HCT116 (cell line): ENCODE measurements at regions not wholly inside any gene's neighbourhood (a gene's known extent, or its start where the extent isn't known, plus 50 kb on each side); places are given as distances from the start of the nearest gene placed in this dataset.

ENCODE experiments used
- ATAC-seq: fragments of 200-7000 bp; cut with Tn5 transposase; 2 replicates; pipeline ENCODE4 v1.9.1; 2020; ENCODE audit warnings: mild to moderate bottlenecking, moderate library complexity
- BruUV-seq: library from RNA; stranded (reverse); fragments of 400-500 nt; replicated peaks from 2 replicates; lab custom pipeline; 2021; lab: Mats Ljungman, UMichigan
- CTCF ChIA-PET: fragments of 300-600 bp; sonication (Branson Sonifier 250); formaldehyde crosslinking; loops from one replicate; lab custom pipeline; 2021; ENCODE audit warnings: antibody characterized with exemption; lab: Charles Lee
- POLR2A ChIA-PET: fragments of 300-600, 350-600 bp; sonication (Branson Sonifier 250); formaldehyde crosslinking; loops from one replicate; lab custom pipeline; 2021; ENCODE audit warnings: antibody characterized with exemption; lab: Charles Lee
- RAD21 ChIA-PET, 2 experiments: fragments of 300-600 bp; sonication (Branson Sonifier 250); formaldehyde crosslinking; loops; one replicate each; lab custom pipeline; 2023; ENCODE audit warnings: low total read pairs in 2 of 2; ENCODE audit not compliant: uncharacterized antibody in 2 of 2, unreplicated experiment in 2 of 2, low non-redundant PET in 1 of 2; lab: Charles Lee
- DNase-seq: peaks from one replicate; pipeline ENCODE4 v3.0.0-alpha.2; 2010; ENCODE audit warnings: low read depth, low spot score
- H2AFZ ChIP-seq: fragments of 200-600 bp; shearing (Covaris generic), sonication (generic); 2 replicates; pipeline ENCODE4 v1.6.1; 2017; ENCODE audit warnings: low read depth, mixed run types, mixed read lengths, antibody characterized with exemption, low read length; ENCODE audit not compliant: poor library complexity, severe bottlenecking
- H3K27ac ChIP-seq: 2 replicates; pipeline ENCODE4 v1.5.1; 2012; ENCODE audit warnings: low read depth, low read length
- H3K27me3 ChIP-seq: fragments of 200-600 bp; sonication (generic); 2 replicates; pipeline ENCODE4 v1.6.1; 2016; ENCODE audit warnings: mixed run types, low read length, mixed read lengths; ENCODE audit not compliant: insufficient read depth
- H3K36me3 ChIP-seq, 2 experiments: fragments of 200-500 bp in 1 of 2; fragments of 200-600 bp in 1 of 2; sonication (Bioruptor generic) in 1 of 2; sonication (generic) in 1 of 2; 2 replicates each; pipeline versions ENCODE4 v1.5.1 to v1.6.1; 2014 to 2016; ENCODE audit warnings: low read length in 2 of 2, inconsistent platforms in 1 of 2, mixed read lengths in 1 of 2, mixed run types in 1 of 2; ENCODE audit not compliant: insufficient read depth in 2 of 2, control insufficient read depth in 1 of 2
- H3K4me1 ChIP-seq, 2 experiments: fragments of 200-600 bp in 1 of 2; sonication (generic) in 1 of 2; 2 replicates each; pipeline versions ENCODE4 v1.5.1 to v1.6.1; 2012 to 2017; ENCODE audit warnings: low read length in 2 of 2, inconsistent platforms in 1 of 2, mild to moderate bottlenecking in 1 of 2, mixed read lengths in 1 of 2, mixed run types in 1 of 2, moderate library complexity in 1 of 2; ENCODE audit not compliant: insufficient read depth in 2 of 2, control insufficient read depth in 1 of 2
- H3K4me2 ChIP-seq: fragments of 200-600 bp; sonication (generic); 2 replicates; pipeline ENCODE4 v1.6.1; 2017; ENCODE audit warnings: mixed run types, low read length, mixed read lengths
- H3K4me3 ChIP-seq, 2 experiments: fragments of 200-600 bp in 1 of 2; sonication (generic) in 1 of 2; replicated peaks in 1 of 2; 2 replicates each; pipeline ENCODE4 v1.5.1; 2011 to 2016; ENCODE audit warnings: low read length in 2 of 2, control low read depth in 1 of 2, low read depth in 1 of 2, mild to moderate bottlenecking in 1 of 2, mixed read lengths in 1 of 2, mixed run types in 1 of 2
- H3K79me2 ChIP-seq: fragments of 200-600 bp; sonication (generic); 2 replicates; pipeline ENCODE4 v1.6.1; 2017; ENCODE audit warnings: mild to moderate bottlenecking, mixed run types, low read length, moderate library complexity, mixed read lengths; ENCODE audit not compliant: insufficient read depth
- H3K9ac ChIP-seq: fragments of 200-600 bp; sonication (generic); 2 replicates; pipeline ENCODE4 v1.6.1; 2016; ENCODE audit warnings: low read length, mixed read lengths
- H3K9me2 ChIP-seq: fragments of 200-600 bp; sonication (generic), shearing (Covaris generic); 2 replicates; pipeline ENCODE4 v1.6.1; 2017; ENCODE audit warnings: mixed run types, mild to moderate bottlenecking, moderate library complexity; ENCODE audit not compliant: insufficient read depth
- H3K9me3 ChIP-seq, 2 experiments: fragments of 200-500 bp in 1 of 2; fragments of 200-600 bp in 1 of 2; sonication (Bioruptor generic) in 1 of 2; sonication (generic) in 1 of 2; 2 replicates each; pipeline ENCODE4 v1.6.1; 2014 to 2017; ENCODE audit warnings: low read length in 2 of 2, mixed read lengths in 2 of 2, inconsistent platforms in 1 of 2, low read depth in 1 of 2, mild to moderate bottlenecking in 1 of 2, mixed run types in 1 of 2, moderate library complexity in 1 of 2; ENCODE audit not compliant: control insufficient read depth in 1 of 2, insufficient read depth in 1 of 2
- H4K20me1 ChIP-seq: fragments of 200-600 bp; sonication (generic), shearing (Covaris generic); 2 replicates; pipeline ENCODE4 v1.6.1; 2017; ENCODE audit warnings: mixed run types, mild to moderate bottlenecking, moderate library complexity; ENCODE audit not compliant: insufficient read depth
- CEBPB ChIP-seq: IDR thresholded peaks from 2 replicates; pipeline ENCODE4 v1.6.1; 2012; ENCODE audit warnings: low read depth
- EZH2phosphoT487 ChIP-seq: fragments of 200-600 bp; IDR thresholded peaks from 2 replicates; pipeline ENCODE4 v1.6.1; 2018; ENCODE audit warnings: antibody characterized with exemption, borderline replicate concordance
- FOSL1 ChIP-seq: IDR thresholded peaks from 2 replicates; pipeline ENCODE4 v1.6.1; 2012; ENCODE audit warnings: low read depth
- POLR2A ChIP-seq: IDR thresholded peaks from 2 replicates; pipeline ENCODE4 v1.7.0; 2011; ENCODE audit warnings: borderline replicate concordance; ENCODE audit not compliant: insufficient read depth, insufficient read length; ENCODE audit errors: extremely low read depth
- POLR2AphosphoS5 ChIP-seq: IDR thresholded peaks from 2 replicates; pipeline ENCODE4 v1.6.1; 2011; ENCODE audit warnings: mild to moderate bottlenecking, low read depth, low read length, moderate library complexity
- RAD21 ChIP-seq: IDR thresholded peaks from 2 replicates; pipeline ENCODE4 v1.6.1; 2012; ENCODE audit warnings: low read depth, mild to moderate bottlenecking
- SIN3A ChIP-seq: IDR thresholded peaks from 2 replicates; pipeline ENCODE4 v1.6.1; 2012; ENCODE audit warnings: low read depth
- SP1 ChIP-seq: IDR thresholded peaks from 2 replicates; pipeline ENCODE4 v1.6.1; 2012; ENCODE audit warnings: low read depth
- TCF7L2 ChIP-seq: IDR thresholded peaks from 2 replicates; pipeline ENCODE4 v1.7.0; 2011; ENCODE audit warnings: borderline replicate concordance, inconsistent platforms; ENCODE audit not compliant: insufficient read depth, insufficient read length; ENCODE audit errors: extremely low read depth
- YY1 ChIP-seq: IDR thresholded peaks from 2 replicates; pipeline ENCODE4 v1.6.1; 2011; ENCODE audit warnings: low read length, low read depth, moderate library complexity, mild to moderate bottlenecking; ENCODE audit not compliant: insufficient replicate concordance; ENCODE audit errors: extremely low read depth
- ZBTB33 ChIP-seq: IDR thresholded peaks from 2 replicates; pipeline ENCODE4 v1.6.1; 2011; ENCODE audit warnings: mild to moderate bottlenecking, low read length, moderate library complexity; ENCODE audit not compliant: insufficient replicate concordance; ENCODE audit errors: extremely low read depth
- intact Hi-C: fragments of 100-400 bp; cut with micrococcal nuclease; formaldehyde crosslinking; loops from 2 replicates; pipeline ENCODE4 v1.10.0; 2022
- TF ChIP-seq, protein P1 (sequence below), 3 experiments: fragments of 200-600 bp in 1 of 3; sonication (generic) in 1 of 3; IDR thresholded peaks in 2 of 3; conservative IDR thresholded peaks in 1 of 3; 2 replicates each; pipeline ENCODE4 v1.5.1; 2012 to 2017; ENCODE audit warnings: low read depth in 2 of 3, low read length in 2 of 3, antibody characterized with exemption in 1 of 3, borderline replicate concordance in 1 of 3, control low read depth in 1 of 3, mild to moderate bottlenecking in 1 of 3, mixed read lengths in 1 of 3, mixed run types in 1 of 3, moderate library complexity in 1 of 3; ENCODE audit not compliant: insufficient read depth in 1 of 3
- TF ChIP-seq, protein P2 (sequence below): IDR thresholded peaks from 2 replicates; pipeline ENCODE4 v1.6.1; 2012; ENCODE audit warnings: low read depth
- TF ChIP-seq, protein P3 (sequence below): IDR thresholded peaks from 2 replicates; pipeline ENCODE4 v1.6.1; 2012
- TF ChIP-seq, protein P4 (sequence below): IDR thresholded peaks from 2 replicates; pipeline ENCODE4 v1.6.1; 2012

DNA sequence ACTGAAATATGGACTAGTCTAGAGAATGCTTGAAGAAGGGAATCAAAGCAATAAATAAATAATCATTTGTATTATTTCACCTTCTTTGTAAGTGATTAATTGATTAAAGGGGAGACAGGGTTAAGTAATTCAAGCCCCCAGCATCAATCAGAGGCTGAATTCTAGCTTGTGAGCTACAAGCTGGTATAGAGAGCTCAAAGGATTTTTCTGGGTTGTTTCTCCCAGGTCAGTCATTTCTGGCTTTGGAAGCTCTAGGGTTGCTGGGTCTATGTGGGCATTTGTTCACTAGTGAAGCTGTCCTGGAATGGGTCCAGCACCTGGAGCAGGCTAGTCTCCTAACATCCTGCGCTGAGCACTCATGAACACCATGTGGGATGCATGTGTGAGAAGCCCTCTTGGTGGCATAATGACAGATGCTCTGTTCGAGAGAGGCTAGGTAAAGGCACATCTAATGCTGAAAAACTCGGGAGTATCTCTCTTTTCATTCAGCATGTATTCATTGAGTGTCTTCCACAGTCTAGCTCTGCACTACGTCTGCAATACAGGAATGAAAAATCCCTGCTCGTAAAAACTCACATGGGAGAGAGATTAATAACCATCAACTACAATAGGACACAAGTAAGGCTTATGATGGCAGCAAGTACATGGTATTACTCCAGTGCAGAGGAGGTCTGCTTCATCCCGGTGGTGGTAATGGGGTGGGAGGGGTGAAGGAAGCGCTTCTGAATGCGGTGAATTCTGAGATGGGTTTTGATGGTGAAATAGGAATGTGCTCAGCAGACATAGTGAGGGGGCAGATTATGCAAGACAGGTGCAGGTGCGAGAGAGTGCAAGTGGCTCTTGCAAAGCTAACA, 68.0 kb upstream of the NRP1 start:
- TF ChIP-seq YY1: no peak
- TF ChIP-seq ZBTB33: no peak
- TF ChIP-seq, protein P1, sequence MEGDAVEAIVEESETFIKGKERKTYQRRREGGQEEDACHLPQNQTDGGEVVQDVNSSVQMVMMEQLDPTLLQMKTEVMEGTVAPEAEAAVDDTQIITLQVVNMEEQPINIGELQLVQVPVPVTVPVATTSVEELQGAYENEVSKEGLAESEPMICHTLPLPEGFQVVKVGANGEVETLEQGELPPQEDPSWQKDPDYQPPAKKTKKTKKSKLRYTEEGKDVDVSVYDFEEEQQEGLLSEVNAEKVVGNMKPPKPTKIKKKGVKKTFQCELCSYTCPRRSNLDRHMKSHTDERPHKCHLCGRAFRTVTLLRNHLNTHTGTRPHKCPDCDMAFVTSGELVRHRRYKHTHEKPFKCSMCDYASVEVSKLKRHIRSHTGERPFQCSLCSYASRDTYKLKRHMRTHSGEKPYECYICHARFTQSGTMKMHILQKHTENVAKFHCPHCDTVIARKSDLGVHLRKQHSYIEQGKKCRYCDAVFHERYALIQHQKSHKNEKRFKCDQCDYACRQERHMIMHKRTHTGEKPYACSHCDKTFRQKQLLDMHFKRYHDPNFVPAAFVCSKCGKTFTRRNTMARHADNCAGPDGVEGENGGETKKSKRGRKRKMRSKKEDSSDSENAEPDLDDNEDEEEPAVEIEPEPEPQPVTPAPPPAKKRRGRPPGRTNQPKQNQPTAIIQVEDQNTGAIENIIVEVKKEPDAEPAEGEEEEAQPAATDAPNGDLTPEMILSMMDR (IDR thresholded peaks at IDR 0.05 in 2 of 3, conservative IDR thresholded peaks at IDR 0.05 in 1 of 3; ENCODE audit: borderline replicate concordance in 1 of 3, insufficient read depth in 1 of 3, low read depth in 2 of 3, low read length in 2 of 3): no peak
- no peak for TF ChIP-seq SP1
- TF ChIP-seq SIN3A: no peak
- TF ChIP-seq FOSL1: no peak
- TF ChIP-seq, protein P2, sequence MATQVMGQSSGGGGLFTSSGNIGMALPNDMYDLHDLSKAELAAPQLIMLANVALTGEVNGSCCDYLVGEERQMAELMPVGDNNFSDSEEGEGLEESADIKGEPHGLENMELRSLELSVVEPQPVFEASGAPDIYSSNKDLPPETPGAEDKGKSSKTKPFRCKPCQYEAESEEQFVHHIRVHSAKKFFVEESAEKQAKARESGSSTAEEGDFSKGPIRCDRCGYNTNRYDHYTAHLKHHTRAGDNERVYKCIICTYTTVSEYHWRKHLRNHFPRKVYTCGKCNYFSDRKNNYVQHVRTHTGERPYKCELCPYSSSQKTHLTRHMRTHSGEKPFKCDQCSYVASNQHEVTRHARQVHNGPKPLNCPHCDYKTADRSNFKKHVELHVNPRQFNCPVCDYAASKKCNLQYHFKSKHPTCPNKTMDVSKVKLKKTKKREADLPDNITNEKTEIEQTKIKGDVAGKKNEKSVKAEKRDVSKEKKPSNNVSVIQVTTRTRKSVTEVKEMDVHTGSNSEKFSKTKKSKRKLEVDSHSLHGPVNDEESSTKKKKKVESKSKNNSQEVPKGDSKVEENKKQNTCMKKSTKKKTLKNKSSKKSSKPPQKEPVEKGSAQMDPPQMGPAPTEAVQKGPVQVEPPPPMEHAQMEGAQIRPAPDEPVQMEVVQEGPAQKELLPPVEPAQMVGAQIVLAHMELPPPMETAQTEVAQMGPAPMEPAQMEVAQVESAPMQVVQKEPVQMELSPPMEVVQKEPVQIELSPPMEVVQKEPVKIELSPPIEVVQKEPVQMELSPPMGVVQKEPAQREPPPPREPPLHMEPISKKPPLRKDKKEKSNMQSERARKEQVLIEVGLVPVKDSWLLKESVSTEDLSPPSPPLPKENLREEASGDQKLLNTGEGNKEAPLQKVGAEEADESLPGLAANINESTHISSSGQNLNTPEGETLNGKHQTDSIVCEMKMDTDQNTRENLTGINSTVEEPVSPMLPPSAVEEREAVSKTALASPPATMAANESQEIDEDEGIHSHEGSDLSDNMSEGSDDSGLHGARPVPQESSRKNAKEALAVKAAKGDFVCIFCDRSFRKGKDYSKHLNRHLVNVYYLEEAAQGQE: no peak
- no peak for TF ChIP-seq TCF7L2
- TF ChIP-seq CEBPB: no peak
- no peak for TF ChIP-seq EZH2phosphoT487
- TF ChIP-seq, protein P3, sequence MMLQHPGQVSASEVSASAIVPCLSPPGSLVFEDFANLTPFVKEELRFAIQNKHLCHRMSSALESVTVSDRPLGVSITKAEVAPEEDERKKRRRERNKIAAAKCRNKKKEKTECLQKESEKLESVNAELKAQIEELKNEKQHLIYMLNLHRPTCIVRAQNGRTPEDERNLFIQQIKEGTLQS: no peak
- TF ChIP-seq, protein P4, sequence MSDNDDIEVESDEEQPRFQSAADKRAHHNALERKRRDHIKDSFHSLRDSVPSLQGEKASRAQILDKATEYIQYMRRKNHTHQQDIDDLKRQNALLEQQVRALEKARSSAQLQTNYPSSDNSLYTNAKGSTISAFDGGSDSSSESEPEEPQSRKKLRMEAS: no peak
- no peak for TF ChIP-seq POLR2AphosphoS5
- no peak for TF ChIP-seq POLR2A
- no peak for TF ChIP-seq RAD21
- no TSS peak for BruUV-seq
- Histone ChIP-seq H3K9me3 (peaks cover 0 to 1% of the 10 kb centered on the region in 2 experiments; a peak in 1 of 4 replicates), H3K36me3 (no peaks in the 10 kb centered on the region), H3K79me2 (no peaks in the 10 kb centered on the region), H2AFZ (no peak overlapping the region), H3K4me3 (no peak overlapping the region), H3K4me1 (no peaks in the 10 kb centered on the region), H3K27me3 (no peaks in the 10 kb centered on the region), H3K4me2 (no peak overlapping the region), H3K9me2 (no peaks in the 10 kb centered on the region), H4K20me1 (no peaks in the 10 kb centered on the region), H3K9ac (no peak overlapping the region), H3K27ac (no peak overlapping the region)
- intact Hi-C loops: no loop called here
- no peak for DNase-seq
- ATAC-seq: no peak
- ChIA-PET RAD21 (no interaction called here), CTCF (interaction anchor here (0.6 kb wide), 1 partner anchor 8 kb away, joined by 4 read pairs; no protein-coding TSS in a partner anchor), POLR2A (no interaction called here)
